Left lung (tissue), 4 donors: ENCODE measurements at regions not wholly inside any gene's neighbourhood (a gene's known extent, or its start where the extent isn't known, plus 50 kb on each side); places are given as distances from the start of the nearest gene placed in this dataset.

Source experiments
- ATAC-seq: fragments of 200-7000 bp; cut with Tn5 transposase; one replicate; pipeline ENCODE4 v1.9.1; 2020; ENCODE audit warnings: moderate library complexity
- DNase-seq, 4 donors: peaks; one replicate each; pipeline ENCODE4 v3.0.0-alpha.2; 2013 to 2020
- H3K27ac ChIP-seq, 2 donors: fragments of 200-600 bp; sonication (generic) in 1 of 2; one replicate each; pipeline versions ENCODE4 v1.5.0 to v1.8.0; 2020 to 2021
- H3K27me3 ChIP-seq, 2 donors: fragments of 200-600 bp; sonication (generic) in 1 of 2; one replicate each; pipeline versions ENCODE4 v1.5.0 to v1.8.0; 2020 to 2021
- H3K36me3 ChIP-seq, 2 donors: fragments of 200-600 bp; sonication (generic) in 1 of 2; one replicate each; pipeline versions ENCODE4 v1.5.0 to v1.8.0; 2020 to 2021
- H3K4me1 ChIP-seq, 2 donors: fragments of 200-600 bp; one replicate each; pipeline ENCODE4 v1.8.0; 2021
- H3K4me3 ChIP-seq, 2 donors: fragments of 200-600 bp; sonication (generic) in 1 of 2; one replicate each; pipeline versions ENCODE4 v1.5.0 to v1.8.0; 2020 to 2021; ENCODE audit warnings: mild to moderate bottlenecking in 1 of 2
- H3K9me3 ChIP-seq, 2 donors: fragments of 200-600 bp; sonication (generic) in 1 of 2; one replicate each; pipeline versions ENCODE4 v1.5.0 to v1.8.0; 2020 to 2021
- intact Hi-C, 2 donors: fragments of 100-400 bp; cut with DNase I; formaldehyde crosslinking; loops; one replicate each; pipeline versions ENCODE4 v1.11.2 to v1.14.2; 2022
- TF ChIP-seq, protein P1 (sequence below), 2 donors: fragments of 200-600 bp; sonication (generic) in 1 of 2; IDR thresholded peaks; one replicate each; pipeline versions ENCODE4 v1.5.0 to v1.8.0; 2021; ENCODE audit warnings: antibody characterized with exemption in 2 of 2
- donor health status: DM: no; HTN: yes; CAD: no.
- donor health status: DM: no; HTN: no; CAD: no.

DNA sequence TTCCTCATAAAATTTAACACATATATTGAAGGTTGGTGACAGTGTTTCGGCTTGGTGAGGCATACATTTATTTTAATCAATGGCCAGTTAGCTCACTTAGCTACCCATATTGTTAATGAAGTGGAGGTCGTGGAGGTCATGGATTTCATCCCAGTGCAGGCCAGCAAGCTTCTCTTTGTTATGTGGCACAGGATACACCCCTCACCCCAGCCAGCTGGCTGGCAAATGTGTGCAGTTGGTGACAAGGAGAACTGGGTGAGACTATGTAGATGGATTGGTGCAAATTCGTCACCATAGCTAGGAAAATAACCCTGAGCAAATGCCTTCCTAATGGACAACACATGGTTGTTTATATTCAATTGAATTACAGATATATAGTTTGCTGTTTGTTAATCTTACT, 50.5 kb upstream of the FOXP2 start:
- Histone ChIP-seq H3K4me1 (no peaks in the 10 kb centered on the region), H3K27me3 (no peaks in the 10 kb centered on the region), H3K9me3 (no peaks in the 10 kb centered on the region), H3K36me3 (no peaks in the 10 kb centered on the region), H3K27ac (no peak overlapping the region), H3K4me3 (no peak overlapping the region)
- DNase-seq (no peak), ATAC-seq (no peak)
- TF ChIP-seq, protein P1, sequence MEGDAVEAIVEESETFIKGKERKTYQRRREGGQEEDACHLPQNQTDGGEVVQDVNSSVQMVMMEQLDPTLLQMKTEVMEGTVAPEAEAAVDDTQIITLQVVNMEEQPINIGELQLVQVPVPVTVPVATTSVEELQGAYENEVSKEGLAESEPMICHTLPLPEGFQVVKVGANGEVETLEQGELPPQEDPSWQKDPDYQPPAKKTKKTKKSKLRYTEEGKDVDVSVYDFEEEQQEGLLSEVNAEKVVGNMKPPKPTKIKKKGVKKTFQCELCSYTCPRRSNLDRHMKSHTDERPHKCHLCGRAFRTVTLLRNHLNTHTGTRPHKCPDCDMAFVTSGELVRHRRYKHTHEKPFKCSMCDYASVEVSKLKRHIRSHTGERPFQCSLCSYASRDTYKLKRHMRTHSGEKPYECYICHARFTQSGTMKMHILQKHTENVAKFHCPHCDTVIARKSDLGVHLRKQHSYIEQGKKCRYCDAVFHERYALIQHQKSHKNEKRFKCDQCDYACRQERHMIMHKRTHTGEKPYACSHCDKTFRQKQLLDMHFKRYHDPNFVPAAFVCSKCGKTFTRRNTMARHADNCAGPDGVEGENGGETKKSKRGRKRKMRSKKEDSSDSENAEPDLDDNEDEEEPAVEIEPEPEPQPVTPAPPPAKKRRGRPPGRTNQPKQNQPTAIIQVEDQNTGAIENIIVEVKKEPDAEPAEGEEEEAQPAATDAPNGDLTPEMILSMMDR (IDR thresholded peaks at IDR 0.05), result no peak
- intact Hi-C loops, result no loop called here

- Histone ChIP-seq H3K27ac (no peak overlapping the region), H3K4me3 (no peak overlapping the region), H3K4me1 (no peaks in the 10 kb centered on the region), H3K27me3 (no peaks in the 10 kb centered on the region), H3K36me3 (no peaks in the 10 kb centered on the region), H3K9me3 (no peaks in the 10 kb centered on the region)
- no peak for ATAC-seq
- DNase-seq, result no peak
- intact Hi-C loops, result no loop called here
- TF ChIP-seq, protein P1 (IDR thresholded peaks at IDR 0.05), result no peak
Observed at GRCh38 chr7:114363292-114363691, 51.3 kb upstream of the FOXP2 start.

DNA sequence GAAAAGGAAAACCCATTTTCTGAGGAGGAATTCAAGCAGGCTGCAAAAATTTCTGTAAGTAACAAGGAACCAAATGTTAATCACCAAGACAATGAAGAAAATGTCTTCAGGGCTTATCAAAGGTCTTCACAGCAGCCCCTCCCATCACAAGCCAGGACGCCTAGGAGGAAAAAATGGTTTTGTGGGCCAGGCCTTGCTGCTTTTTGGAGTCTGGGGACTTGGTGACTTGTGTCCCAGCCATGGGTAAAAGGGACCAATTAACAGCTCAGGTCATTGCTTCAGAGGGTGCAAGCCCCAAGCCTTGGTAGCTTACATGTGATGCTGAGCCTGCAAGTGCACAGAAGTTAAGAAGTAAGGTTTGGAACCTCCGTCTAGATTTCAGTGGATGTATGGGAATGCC, 55.7 kb upstream of the FOXP2 start:
- no peaks in the 10 kb centered on the region for H3K36me3 ChIP-seq
- TF ChIP-seq, protein P1 (IDR thresholded peaks at IDR 0.05), result no peak
- no peak overlapping the region for H3K27ac ChIP-seq
- intact Hi-C loops, result no loop called here
- no peaks in the 10 kb centered on the region for H3K4me1 ChIP-seq
- no peaks in the 10 kb centered on the region for H3K27me3 ChIP-seq
- DNase-seq (no peak), ATAC-seq (no peak)
- H3K9me3 ChIP-seq, result no peaks in the 10 kb centered on the region
- H3K4me3 ChIP-seq, result no peak overlapping the region

DNA sequence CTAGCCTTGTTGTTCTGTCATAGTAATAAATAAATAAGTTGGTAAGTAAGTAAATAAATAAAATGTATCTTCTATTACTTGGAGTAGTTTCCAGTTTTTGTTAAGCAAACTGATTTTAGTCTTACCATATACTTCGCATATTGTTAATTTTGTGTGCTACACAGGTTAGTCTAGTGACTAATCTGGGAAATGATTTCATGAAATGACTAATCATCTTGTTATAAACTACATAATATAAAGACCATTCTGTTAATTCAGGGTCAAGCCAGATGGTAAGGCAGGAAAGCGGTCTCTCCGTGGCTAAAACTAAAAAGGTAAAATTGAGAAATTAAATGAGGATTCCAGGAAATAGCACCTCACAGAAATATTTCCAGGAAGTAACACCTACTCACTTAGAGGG, 58.5 kb upstream of the FOXP2 start:
- H3K9me3 ChIP-seq, result no peaks in the 10 kb centered on the region
- no peaks in the 10 kb centered on the region for H3K36me3 ChIP-seq
- H3K4me1 ChIP-seq, result no peaks in the 10 kb centered on the region
- H3K27ac ChIP-seq, result no peak overlapping the region
- ATAC-seq, result no peak
- no peak overlapping the region for H3K4me3 ChIP-seq
- TF ChIP-seq, protein P1 (IDR thresholded peaks at IDR 0.05), result no peak
- intact Hi-C loops, result no loop called here
- H3K27me3 ChIP-seq, result no peaks in the 10 kb centered on the region
- DNase-seq, result no peak

DNA sequence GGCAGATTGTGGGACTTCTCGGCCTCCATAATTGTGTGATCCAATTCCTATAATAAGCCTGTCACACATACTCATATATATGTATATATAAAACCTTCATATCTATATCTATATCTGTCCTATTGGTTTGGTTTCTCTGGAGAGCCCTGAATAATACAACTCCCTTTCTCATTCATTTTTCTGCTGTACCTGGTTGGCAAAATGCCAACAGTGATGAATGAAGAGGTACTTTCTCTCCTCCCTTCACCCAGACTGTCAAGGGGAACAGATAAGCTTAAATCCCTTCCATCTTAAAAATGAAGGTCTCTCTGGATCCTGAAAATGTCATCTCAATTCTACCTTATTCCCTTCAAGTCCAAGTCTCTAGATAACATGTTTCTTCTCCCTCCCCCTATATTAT, 60.3 kb upstream of the FOXP2 start:
- TF ChIP-seq, protein P1 (IDR thresholded peaks at IDR 0.05), result no peak
- Histone ChIP-seq H3K27ac (no peak overlapping the region), H3K4me3 (no peak overlapping the region), H3K4me1 (no peaks in the 10 kb centered on the region), H3K27me3 (no peaks in the 10 kb centered on the region), H3K36me3 (no peaks in the 10 kb centered on the region), H3K9me3 (no peaks in the 10 kb centered on the region)
- DNase-seq (no peak), ATAC-seq (no peak)
- intact Hi-C loops, result no loop called here
